HG03045 (cell line): ENCODE measurements at regions not wholly inside any gene's neighbourhood (a gene's known extent, or its start where the extent isn't known, plus 50 kb on each side); places are given as distances from the start of the nearest gene placed in this dataset.

ENCODE experiments used
- ATAC-seq: cut with Tn5 transposase; IDR thresholded peaks from one replicate; pipeline ENCODE4 v1.9.1; 2021; ENCODE audit warnings: mild to moderate bottlenecking, moderate library complexity; ENCODE audit not compliant: unreplicated experiment

- ATAC-seq: no peak
These were observed 53.1 kb downstream of the ATXN3L start for GRCh38 chrX:13266641-13267345.

GRCh38 chrX:13265549-13266132 is 54.2 kb downstream of the ATXN3L start:
- no peak for ATAC-seq

DNA sequence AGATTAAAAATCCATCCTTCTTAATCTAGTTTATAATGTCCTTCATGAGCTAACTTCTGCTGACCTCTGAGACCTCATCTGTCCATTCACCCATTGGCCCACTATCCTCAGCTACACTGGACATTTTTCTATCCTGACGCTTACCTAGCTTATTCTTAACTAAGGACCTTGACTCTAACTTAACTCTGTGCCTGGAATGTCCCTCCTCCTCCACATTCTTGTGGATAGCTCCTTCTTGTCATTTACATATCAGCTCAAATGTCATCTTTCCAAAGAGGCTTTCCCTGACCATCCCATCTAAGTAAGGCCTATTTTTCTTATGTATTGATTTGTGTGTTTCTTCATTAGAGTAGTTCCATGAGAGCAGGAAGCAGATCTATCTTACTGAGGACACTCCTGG is 54.7 kb downstream of the ATXN3L start:
- ATAC-seq: no peak

DNA sequence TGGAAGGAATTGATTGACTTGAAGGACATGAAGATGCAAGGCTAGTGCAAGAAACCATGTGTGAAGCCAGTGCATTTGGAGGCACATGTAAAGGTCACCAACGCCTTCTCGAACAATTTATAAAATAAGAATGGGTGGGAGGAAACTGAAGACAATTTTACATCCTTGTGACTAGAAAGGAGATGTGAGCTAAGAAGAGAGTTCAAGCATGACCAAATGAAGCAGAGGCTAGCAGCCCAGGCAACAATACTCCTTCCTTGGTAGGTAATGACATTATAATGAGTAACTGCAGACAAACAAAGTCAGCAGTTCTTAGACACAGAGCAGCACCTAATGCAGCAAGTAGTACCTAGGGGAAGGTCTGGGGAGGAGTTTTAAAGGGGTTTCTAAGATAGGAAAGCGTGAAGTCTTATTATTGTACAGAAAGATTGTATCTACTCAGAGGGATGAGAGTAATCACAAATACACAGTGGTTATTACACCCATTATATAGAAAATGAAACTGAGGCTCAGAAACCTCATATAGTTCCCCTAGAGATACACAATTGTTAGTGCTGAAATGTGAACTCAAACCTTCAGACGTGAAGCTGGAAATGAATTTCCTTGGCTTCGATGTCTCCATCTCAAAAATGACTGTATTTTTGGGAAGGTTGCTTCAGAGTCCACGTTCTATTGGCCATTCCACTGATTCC is 56.1 kb downstream of the ATXN3L start:
- ATAC-seq: no peak

- no peak for ATAC-seq
These were observed 58.5 kb downstream of the ATXN3L start for GRCh38 chrX:13261348-13261747.

GRCh38 chrX:13260598-13260997 is 59.3 kb downstream of the ATXN3L start:
- no peak for ATAC-seq

- ATAC-seq: no peak
These were observed 61.1 kb downstream of the ATXN3L start for GRCh38 chrX:13258725-13259124.

DNA sequence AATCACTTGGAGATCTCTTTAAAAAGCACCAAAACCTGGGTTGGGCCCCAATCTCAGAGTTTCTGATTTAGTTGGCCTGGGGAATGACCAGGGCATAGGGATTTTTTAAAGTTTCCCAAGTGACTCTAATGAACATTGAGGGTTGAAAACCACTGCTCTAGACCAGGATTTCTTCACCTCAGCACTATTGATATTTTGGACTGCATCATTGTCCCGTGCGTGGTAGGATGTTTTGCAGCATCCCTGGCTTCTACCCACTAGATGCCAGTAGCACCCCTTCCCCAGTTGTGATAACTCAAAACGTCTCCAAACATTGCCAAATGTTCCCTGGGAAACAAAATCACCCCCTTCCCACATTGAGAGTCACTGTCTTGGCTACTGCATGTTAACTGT is 61.8 kb downstream of the ATXN3L start:
- no peak for ATAC-seq

DNA sequence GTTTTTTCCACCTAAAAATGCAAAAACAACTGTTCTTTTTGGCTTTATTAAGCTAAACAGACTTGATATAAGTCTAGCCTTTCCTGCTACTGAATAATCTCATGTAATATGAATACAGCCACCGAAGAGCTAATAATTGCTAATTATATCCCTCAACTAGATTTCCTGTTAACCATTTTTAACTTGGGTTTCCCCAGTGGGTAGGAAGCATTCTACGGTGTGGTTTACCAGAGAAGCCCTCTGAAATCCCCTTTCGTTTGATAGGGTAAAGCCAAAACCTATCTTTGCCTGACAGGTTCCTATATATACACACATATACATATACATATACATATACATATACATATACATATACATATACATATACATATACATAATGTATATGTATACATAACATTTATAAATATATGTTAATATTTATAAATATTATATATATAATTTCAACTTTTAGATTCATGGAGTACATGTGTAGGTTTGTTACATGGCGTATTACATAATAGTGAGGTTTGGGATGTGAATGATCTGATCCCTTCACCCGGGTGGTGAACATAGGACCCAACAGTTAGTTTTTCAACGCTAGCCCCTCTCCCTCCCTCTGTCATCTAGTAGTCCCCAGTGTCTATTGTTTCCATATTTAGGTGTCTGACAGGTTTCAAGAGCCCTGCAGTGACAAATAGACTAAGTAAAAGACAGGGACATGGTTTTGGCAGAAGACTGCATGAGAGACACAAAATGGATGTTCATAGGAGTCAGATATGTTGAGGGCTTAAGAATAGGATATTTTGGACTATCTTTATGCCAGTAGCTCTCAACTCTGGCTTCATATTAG is 62.4 kb downstream of the ATXN3L start:
- no peak for ATAC-seq

- ATAC-seq: no peak
These were observed 63.2 kb downstream of the ATXN3L start for GRCh38 chrX:13256603-13257002.

DNA sequence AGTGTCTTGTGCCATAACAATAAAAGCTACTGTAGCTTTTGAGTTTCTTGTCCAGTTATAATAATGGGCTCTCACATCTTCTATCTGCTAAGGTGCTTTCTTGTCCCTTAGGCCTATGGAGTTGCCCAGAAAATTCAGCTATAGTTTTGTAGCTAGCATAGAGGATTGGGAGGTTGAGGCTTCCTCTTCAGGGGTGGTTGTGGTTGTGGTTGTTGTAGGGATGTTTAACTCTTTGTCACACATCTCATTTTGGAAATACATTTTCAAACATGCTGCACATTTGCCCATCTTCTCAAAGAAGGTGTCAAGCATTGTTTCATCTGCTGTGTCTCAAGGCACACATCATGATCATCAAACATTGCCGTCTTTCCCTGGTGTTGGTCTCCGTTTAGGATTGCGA is 65.0 kb downstream of the ATXN3L start:
- ATAC-seq: no peak

- peak; percentile 54 for ATAC-seq
These were observed 65.6 kb downstream of the ATXN3L start for GRCh38 chrX:13254076-13254785.

DNA sequence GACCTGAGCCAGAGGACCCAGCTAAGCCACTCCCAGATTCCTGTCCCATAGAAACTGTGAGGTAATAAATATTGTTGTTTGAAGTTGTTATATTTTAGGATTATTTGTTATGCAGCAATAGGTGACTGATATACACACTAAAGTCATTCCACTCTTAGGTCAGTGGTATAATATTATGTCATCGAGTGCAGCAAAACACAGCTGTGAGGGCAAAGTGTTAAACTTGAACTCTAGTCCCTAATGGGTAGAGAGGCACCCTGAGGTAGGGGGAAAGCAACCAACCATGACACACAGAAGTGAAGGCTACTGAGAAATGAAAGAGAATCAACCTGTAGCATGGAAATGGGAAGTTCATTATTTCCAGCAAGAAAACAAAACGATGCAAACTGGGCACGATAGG is 66.6 kb downstream of the ATXN3L start:
- no peak for ATAC-seq

- no peak for ATAC-seq
These were observed 67.1 kb downstream of the ATXN3L start for GRCh38 chrX:13252726-13253125.

DNA sequence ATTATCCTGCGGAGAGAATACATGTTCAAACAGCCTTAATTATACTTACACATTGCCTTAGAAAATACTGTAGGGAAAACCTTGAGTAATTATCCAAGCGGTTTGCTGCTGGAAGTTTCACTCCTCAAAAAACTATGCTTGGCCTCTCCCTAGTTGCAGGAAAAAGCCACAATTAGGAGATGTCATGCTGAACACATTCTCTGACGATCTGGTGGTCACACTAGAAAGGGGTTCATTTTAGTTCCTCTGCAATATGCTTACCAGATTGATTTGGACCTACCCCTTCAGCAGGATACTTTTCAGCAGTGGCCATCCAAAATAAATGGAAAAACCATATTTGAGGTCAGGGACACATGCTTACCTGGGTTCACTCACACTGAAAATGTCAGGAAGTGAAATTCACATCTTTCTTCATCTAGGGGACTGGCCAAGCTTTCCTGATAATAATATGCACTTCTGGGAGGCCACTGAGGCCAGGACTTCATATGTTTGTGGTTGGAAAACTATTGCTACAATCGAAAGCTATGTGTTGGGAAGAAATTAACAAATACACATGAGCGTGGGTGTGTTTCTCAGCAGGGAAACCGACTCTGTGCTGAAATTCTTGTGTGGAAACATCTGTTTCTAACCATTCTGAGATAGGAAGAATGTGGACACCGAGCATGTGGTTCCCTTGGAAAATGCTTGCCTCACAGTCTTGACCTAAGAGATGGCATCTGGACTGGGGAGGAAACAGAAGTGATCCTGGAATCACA is 68.8 kb downstream of the ATXN3L start:
- ATAC-seq: no peak

DNA sequence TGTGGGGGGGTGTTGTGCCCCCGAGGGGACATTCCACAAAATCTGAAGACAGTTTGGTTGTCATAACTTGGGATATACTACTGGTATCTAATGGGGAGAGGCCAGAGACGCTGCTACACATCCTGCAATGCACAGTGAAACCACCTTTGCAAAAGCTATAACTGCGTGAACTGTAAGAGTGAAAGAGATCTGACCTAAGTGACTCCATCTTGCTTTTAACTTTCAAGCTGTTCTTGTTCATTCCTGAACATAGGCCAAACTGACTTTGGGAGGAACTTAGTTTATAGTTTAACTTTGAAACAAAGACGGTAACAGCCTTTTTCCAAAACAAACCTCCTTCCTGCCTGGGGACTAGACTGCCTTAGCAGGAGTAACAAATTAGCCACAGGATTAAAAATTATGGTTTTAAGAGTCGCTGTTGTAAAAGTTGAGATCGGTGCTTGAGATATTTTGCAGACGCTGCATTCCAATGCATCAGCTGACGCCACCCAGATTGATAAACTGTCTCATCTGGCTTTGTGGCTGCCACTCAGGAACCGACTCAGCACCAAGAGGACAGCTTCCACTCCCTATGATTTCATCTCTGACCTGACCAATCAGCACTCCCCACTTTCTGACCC is 70.9 kb downstream of the ATXN3L start:
- ATAC-seq: no peak

GRCh38 chrX:13239272-13239671 is 80.6 kb downstream of the ATXN3L start:
- no peak for ATAC-seq

GRCh38 chrX:13235930-13236329 is 83.9 kb downstream of the ATXN3L start:
- no peak for ATAC-seq

GRCh38 chrX:13232484-13232883 is 87.4 kb downstream of the ATXN3L start:
- ATAC-seq: no peak

- no peak for ATAC-seq
These were observed 93.6 kb downstream of the ATXN3L start for GRCh38 chrX:13226214-13226613.
